Gastrocnemius medialis (tissue), 4 donors: ENCODE measurements at regions not wholly inside any gene's neighbourhood (a gene's known extent, or its start where the extent isn't known, plus 50 kb on each side); places are given as distances from the start of the nearest gene placed in this dataset.

Experiments used
- POLR2A ChIP-seq, 2 donors: fragments of 450-650 bp; IDR thresholded peaks; one replicate each; pipeline ENCODE4 v1.6.1; 2017; ENCODE audit warnings: antibody characterized with exemption in 2 of 2, mild to moderate bottlenecking in 2 of 2, moderate library complexity in 2 of 2
- TF ChIP-seq, protein P1 (sequence below), 5 experiments: fragments of 450-650 bp in 3 of 5; fragments of 200-600 bp in 2 of 5; sonication (generic) in 2 of 5; IDR thresholded peaks in 4 of 5; conservative IDR thresholded peaks in 1 of 5; 1 replicate in 4 of 5; 2 replicates in 1 of 5; pipeline ENCODE4 v1.5.1; 2016 to 2019; ENCODE audit warnings: antibody characterized with exemption in 5 of 5, mild to moderate bottlenecking in 3 of 5, moderate library complexity in 3 of 5

DNA sequence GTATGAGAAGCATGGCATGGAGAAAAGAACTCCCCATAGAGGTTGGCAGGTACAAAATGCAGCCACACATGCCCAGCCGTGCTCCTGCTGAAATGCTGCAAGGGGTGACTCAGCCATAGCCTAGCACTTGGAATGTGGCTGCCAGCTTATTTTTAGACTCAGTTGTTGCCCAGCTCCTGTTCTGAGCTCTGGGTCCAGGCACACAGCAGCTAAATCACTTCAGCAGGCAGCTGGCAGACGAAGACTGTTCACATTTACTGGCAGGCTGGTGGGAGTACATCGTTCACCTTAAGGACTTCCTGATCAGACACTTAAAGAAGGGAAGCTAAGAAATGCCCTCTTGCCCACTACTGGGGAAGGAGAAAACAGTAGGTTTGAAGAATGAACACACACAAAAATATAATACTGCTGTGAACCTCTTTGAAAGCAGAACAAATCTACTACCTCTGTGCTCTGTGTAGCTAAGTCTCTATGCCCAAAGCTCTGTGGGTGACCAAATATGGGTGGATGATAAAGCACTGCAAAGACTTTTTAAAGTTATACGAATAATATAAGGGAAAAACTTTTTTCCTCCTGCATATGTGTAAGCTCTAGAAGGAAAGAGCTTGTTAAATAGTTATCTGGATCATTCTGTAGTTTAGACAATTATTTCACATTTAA is 146.1 kb downstream of the LNPK start:
- TF ChIP-seq, protein P1, sequence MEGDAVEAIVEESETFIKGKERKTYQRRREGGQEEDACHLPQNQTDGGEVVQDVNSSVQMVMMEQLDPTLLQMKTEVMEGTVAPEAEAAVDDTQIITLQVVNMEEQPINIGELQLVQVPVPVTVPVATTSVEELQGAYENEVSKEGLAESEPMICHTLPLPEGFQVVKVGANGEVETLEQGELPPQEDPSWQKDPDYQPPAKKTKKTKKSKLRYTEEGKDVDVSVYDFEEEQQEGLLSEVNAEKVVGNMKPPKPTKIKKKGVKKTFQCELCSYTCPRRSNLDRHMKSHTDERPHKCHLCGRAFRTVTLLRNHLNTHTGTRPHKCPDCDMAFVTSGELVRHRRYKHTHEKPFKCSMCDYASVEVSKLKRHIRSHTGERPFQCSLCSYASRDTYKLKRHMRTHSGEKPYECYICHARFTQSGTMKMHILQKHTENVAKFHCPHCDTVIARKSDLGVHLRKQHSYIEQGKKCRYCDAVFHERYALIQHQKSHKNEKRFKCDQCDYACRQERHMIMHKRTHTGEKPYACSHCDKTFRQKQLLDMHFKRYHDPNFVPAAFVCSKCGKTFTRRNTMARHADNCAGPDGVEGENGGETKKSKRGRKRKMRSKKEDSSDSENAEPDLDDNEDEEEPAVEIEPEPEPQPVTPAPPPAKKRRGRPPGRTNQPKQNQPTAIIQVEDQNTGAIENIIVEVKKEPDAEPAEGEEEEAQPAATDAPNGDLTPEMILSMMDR (IDR thresholded peaks at IDR 0.05 in 4 of 5, conservative IDR thresholded peaks at IDR 0.05 in 1 of 5): no peak
- peak; percentile 36 to 62 for TF ChIP-seq POLR2A (IDR thresholded peaks at IDR 0.05)
